Hepatocyte (in vitro differentiated cells): ENCODE measurements at regions not wholly inside any gene's neighbourhood (a gene's known extent, or its start where the extent isn't known, plus 50 kb on each side); places are given as distances from the start of the nearest gene placed in this dataset.

Source experiments
- DNase-seq: peaks from one replicate; pipeline ENCODE4 v3.0.0-alpha.2; 2016; ENCODE audit warnings: low spot score
- H2AFZ ChIP-seq: fragments of 200-600 bp; sonication (generic); 2 replicates; pipeline ENCODE4 v1.6.0; 2016; ENCODE audit warnings: antibody characterized with exemption, mild to moderate bottlenecking
- H3K27ac ChIP-seq: fragments of 200-600 bp; sonication (generic); 2 replicates; pipeline ENCODE4 v1.5.1; 2016; ENCODE audit warnings: mild to moderate bottlenecking
- H3K27me3 ChIP-seq: fragments of 200-600 bp; sonication (generic); 2 replicates; pipeline ENCODE4 v1.6.1; 2016
- H3K36me3 ChIP-seq: fragments of 200-600 bp; sonication (generic); replicated peaks from 2 replicates; pipeline ENCODE4 v1.5.1; 2016; ENCODE audit warnings: low read depth; ENCODE audit not compliant: insufficient read depth
- H3K4me1 ChIP-seq: fragments of 200-600 bp; sonication (generic); 2 replicates; pipeline ENCODE4 v1.5.1; 2016; ENCODE audit warnings: mild to moderate bottlenecking, moderate library complexity; ENCODE audit not compliant: insufficient read depth
- H3K4me2 ChIP-seq: fragments of 200-600 bp; sonication (generic); 2 replicates; pipeline ENCODE4 v1.6.0; 2016
- H3K4me3 ChIP-seq: fragments of 200-600 bp; sonication (generic); 2 replicates; pipeline ENCODE4 v1.5.1; 2016; ENCODE audit warnings: mild to moderate bottlenecking
- H3K79me2 ChIP-seq: fragments of 200-600 bp; sonication (generic); 2 replicates; pipeline ENCODE4 v1.6.0; 2017; ENCODE audit warnings: mild to moderate bottlenecking
- H3K9me2 ChIP-seq: fragments of 200-600 bp; sonication (generic); replicated peaks from 2 replicates; pipeline ENCODE4 v1.6.0; 2017; ENCODE audit warnings: mild to moderate bottlenecking; ENCODE audit not compliant: insufficient read depth
- H3K9me3 ChIP-seq: fragments of 200-600 bp; sonication (generic); 2 replicates; pipeline ENCODE4 v1.5.1; 2016; ENCODE audit warnings: low read depth, mild to moderate bottlenecking
- H4K20me1 ChIP-seq: fragments of 200-600 bp; sonication (generic); 2 replicates; pipeline ENCODE4 v1.6.0; 2016; ENCODE audit warnings: mild to moderate bottlenecking; ENCODE audit not compliant: insufficient read depth, poor library complexity, severe bottlenecking
- CTCF ChIP-seq: fragments of 200-600 bp; sonication (generic); IDR thresholded peaks from 2 replicates; pipeline ENCODE4 v1.5.1; 2016; ENCODE audit warnings: antibody characterized with exemption, mild to moderate bottlenecking; ENCODE audit not compliant: poor library complexity
- EZH2 ChIP-seq: fragments of 200-600 bp; sonication (generic); IDR thresholded peaks from 2 replicates; pipeline ENCODE4 v1.6.1; 2016; ENCODE audit warnings: antibody characterized with exemption, mild to moderate bottlenecking, borderline replicate concordance
- EZH2phosphoT487 ChIP-seq: fragments of 200-600 bp; sonication (generic); IDR thresholded peaks from one replicate; pipeline ENCODE4 v1.6.1; 2018; ENCODE audit warnings: antibody characterized with exemption, mild to moderate bottlenecking, low read depth, moderate library complexity; ENCODE audit not compliant: unreplicated experiment, severe bottlenecking
- WGBS: methylation state at CpG from one replicate; pipeline ENCODE4 v1.1.6; 2016; ENCODE audit warnings: low lambda C conversion rate; ENCODE audit errors: missing lambda C conversion rate; 5-methylcytosine and 5-hydroxymethylcytosine counted together

- no peaks in the 10 kb centered on the region for H3K36me3 ChIP-seq
- H3K27ac ChIP-seq: no peak overlapping the region
- TF ChIP-seq EZH2 (no peak), EZH2phosphoT487 (no peak), CTCF (no peak)
- no peaks in the 10 kb centered on the region for H3K9me2 ChIP-seq
- H2AFZ ChIP-seq: no peak overlapping the region
- 57% methylated on average over 5 of the region's 5 CpGs for WGBS
- no peaks in the 10 kb centered on the region for H3K9me3 ChIP-seq
- no peak overlapping the region for H3K4me3 ChIP-seq
- no peak for DNase-seq
- H3K4me1 ChIP-seq: no peaks in the 10 kb centered on the region
- H4K20me1 ChIP-seq: no peaks in the 10 kb centered on the region
- H3K4me2 ChIP-seq: peak overlapping the region; percentile 51
- H3K27me3 ChIP-seq: no peaks in the 10 kb centered on the region
- H3K79me2 ChIP-seq: no peaks in the 10 kb centered on the region
Observed at GRCh38 chr6:147654103-147654845, 145.8 kb downstream of the SAMD5 start.

- DNase-seq: no peak
- TF ChIP-seq EZH2phosphoT487 (no peak), EZH2 (no peak), CTCF (no peak)
- H3K36me3 ChIP-seq: no peaks in the 10 kb centered on the region
- H2AFZ ChIP-seq: no peak overlapping the region
- H3K27ac ChIP-seq: no peak overlapping the region
- H3K4me3 ChIP-seq: no peak overlapping the region
- H3K27me3 ChIP-seq: no peaks in the 10 kb centered on the region
- H3K79me2 ChIP-seq: no peaks in the 10 kb centered on the region
- H3K9me2 ChIP-seq: no peaks in the 10 kb centered on the region
- no peaks in the 10 kb centered on the region for H3K4me1 ChIP-seq
- no peaks in the 10 kb centered on the region for H4K20me1 ChIP-seq
- H3K4me2 ChIP-seq: no peak overlapping the region
- 90% methylated on average over 20 of the region's 20 CpGs for WGBS
- H3K9me3 ChIP-seq: no peaks in the 10 kb centered on the region
Observed at GRCh38 chr6:147660334-147661311, 152.1 kb downstream of the SAMD5 start.

GRCh38 chr6:147662646-147663045 lies 154.2 kb downstream of the SAMD5 start:
- Histone ChIP-seq H3K4me3 (no peak overlapping the region), H2AFZ (no peak overlapping the region), H3K9me3 (no peaks in the 10 kb centered on the region), H3K27ac (no peak overlapping the region), H4K20me1 (no peaks in the 10 kb centered on the region), H3K27me3 (no peaks in the 10 kb centered on the region), H3K79me2 (no peaks in the 10 kb centered on the region), H3K4me2 (no peak overlapping the region), H3K9me2 (no peaks in the 10 kb centered on the region), H3K36me3 (no peaks in the 10 kb centered on the region), H3K4me1 (no peaks in the 10 kb centered on the region)
- TF ChIP-seq CTCF (no peak), EZH2phosphoT487 (no peak), EZH2 (no peak)
- DNase-seq: no peak
- 97% methylated on average over 1 of the region's 1 CpG for WGBS
